Brain microvascular endothelial cell (primary cell): ENCODE measurements at regions not wholly inside any gene's neighbourhood (a gene's known extent, or its start where the extent isn't known, plus 50 kb on each side); places are given as distances from the start of the nearest gene placed in this dataset.
A peak's percentile ranks its signal among the peaks of the same experiment; 100 is the strongest.

Experiments
- DNase-seq: peaks from one replicate; pipeline ENCODE4 v3.0.0-alpha.2; 2020
- H3K27ac ChIP-seq: fragments of 250-450 bp; sonication (Bioruptor Pico); 2 replicates; pipeline ENCODE4 v1.5.1; 2020; ENCODE audit warnings: mild to moderate bottlenecking, moderate library complexity
- H3K27me3 ChIP-seq: fragments of 250-450 bp; sonication (Bioruptor Pico); replicated peaks from 2 replicates; pipeline ENCODE4 v1.5.1; 2020; ENCODE audit warnings: mild to moderate bottlenecking
- H3K36me3 ChIP-seq: fragments of 250-450 bp; sonication (Bioruptor Pico); replicated peaks from 2 replicates; pipeline ENCODE4 v1.5.1; 2020; ENCODE audit warnings: mild to moderate bottlenecking
- H3K4me3 ChIP-seq: 2 replicates; pipeline ENCODE4 v1.5.1; 2011; ENCODE audit warnings: low read depth, mild to moderate bottlenecking, control low read depth, low read length, moderate library complexity
- in situ Hi-C: cut with HindIII; loops from 2 replicates; pipeline ENCODE4 v1.10.0; 2017; ENCODE audit warnings: low sequenced_read_pairs, low pct_ligation_motif_present
- TF ChIP-seq, protein P1 (sequence below): IDR thresholded peaks from 2 replicates; pipeline ENCODE4 v1.5.1; 2011; ENCODE audit warnings: low read depth, mild to moderate bottlenecking, moderate library complexity, low read length, control low read depth, inconsistent platforms; ENCODE audit errors: missing control alignments

DNA sequence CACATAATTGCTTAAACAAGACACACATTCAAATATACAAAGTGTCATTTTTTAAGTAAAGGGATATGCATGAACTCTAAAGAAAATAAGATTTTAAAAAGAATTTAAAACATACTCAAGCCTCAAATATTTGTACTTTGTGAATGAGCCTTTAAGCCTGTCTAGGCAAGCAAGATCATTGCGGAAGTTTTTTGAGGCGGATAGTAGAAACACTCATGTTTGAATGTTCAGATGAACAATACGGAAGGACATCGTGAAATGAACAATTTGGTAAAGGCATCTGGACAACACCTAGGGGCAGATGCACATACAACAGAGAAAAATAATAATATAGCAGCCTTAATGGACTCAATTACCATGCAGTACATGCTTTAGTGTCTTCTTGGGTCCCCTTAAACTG, 928.9 kb downstream of the TFAP2A start:
- no peaks in the 10 kb centered on the region for H3K27me3 ChIP-seq
- in situ Hi-C loops = no loop called here
- H3K4me3 ChIP-seq = no peak overlapping the region
- no peaks in the 10 kb centered on the region for H3K36me3 ChIP-seq
- H3K27ac ChIP-seq = no peak overlapping the region
- TF ChIP-seq, protein P1, sequence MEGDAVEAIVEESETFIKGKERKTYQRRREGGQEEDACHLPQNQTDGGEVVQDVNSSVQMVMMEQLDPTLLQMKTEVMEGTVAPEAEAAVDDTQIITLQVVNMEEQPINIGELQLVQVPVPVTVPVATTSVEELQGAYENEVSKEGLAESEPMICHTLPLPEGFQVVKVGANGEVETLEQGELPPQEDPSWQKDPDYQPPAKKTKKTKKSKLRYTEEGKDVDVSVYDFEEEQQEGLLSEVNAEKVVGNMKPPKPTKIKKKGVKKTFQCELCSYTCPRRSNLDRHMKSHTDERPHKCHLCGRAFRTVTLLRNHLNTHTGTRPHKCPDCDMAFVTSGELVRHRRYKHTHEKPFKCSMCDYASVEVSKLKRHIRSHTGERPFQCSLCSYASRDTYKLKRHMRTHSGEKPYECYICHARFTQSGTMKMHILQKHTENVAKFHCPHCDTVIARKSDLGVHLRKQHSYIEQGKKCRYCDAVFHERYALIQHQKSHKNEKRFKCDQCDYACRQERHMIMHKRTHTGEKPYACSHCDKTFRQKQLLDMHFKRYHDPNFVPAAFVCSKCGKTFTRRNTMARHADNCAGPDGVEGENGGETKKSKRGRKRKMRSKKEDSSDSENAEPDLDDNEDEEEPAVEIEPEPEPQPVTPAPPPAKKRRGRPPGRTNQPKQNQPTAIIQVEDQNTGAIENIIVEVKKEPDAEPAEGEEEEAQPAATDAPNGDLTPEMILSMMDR = no peak
- DNase-seq = no peak

- TF ChIP-seq, protein P1 = no peak
- H3K27me3 ChIP-seq = no peaks in the 10 kb centered on the region
- DNase-seq = no peak
- in situ Hi-C loops = no loop called here
- H3K36me3 ChIP-seq = no peaks in the 10 kb centered on the region
- H3K4me3 ChIP-seq = no peak overlapping the region
- H3K27ac ChIP-seq = no peak overlapping the region
These were observed 930.2 kb downstream of the TFAP2A start for GRCh38 chr6:9484686-9485085.

DNA sequence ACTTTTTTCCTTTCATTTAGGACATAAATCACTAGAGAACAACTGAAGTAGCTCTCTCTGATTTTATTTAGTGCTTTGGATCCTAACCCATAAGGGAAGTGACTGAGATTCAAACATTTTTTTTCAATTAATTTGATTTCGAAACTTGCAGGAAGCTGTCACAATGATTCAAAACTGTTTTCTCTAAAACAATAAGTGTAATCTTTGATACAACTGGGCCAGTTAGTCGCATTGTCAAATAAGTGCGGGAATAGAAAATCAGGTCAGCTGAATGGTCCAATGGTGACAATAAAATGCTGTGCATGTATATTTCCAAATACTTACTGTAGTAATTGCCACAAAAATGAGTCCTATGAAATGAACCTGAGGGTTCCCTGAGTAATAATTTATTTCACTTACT, 930.8 kb downstream of the TFAP2A start:
- in situ Hi-C loops = no loop called here
- TF ChIP-seq, protein P1 = no peak
- Histone ChIP-seq H3K4me3 (no peak overlapping the region), H3K36me3 (no peaks in the 10 kb centered on the region), H3K27ac (no peak overlapping the region), H3K27me3 (no peaks in the 10 kb centered on the region)
- DNase-seq = no peak

DNA sequence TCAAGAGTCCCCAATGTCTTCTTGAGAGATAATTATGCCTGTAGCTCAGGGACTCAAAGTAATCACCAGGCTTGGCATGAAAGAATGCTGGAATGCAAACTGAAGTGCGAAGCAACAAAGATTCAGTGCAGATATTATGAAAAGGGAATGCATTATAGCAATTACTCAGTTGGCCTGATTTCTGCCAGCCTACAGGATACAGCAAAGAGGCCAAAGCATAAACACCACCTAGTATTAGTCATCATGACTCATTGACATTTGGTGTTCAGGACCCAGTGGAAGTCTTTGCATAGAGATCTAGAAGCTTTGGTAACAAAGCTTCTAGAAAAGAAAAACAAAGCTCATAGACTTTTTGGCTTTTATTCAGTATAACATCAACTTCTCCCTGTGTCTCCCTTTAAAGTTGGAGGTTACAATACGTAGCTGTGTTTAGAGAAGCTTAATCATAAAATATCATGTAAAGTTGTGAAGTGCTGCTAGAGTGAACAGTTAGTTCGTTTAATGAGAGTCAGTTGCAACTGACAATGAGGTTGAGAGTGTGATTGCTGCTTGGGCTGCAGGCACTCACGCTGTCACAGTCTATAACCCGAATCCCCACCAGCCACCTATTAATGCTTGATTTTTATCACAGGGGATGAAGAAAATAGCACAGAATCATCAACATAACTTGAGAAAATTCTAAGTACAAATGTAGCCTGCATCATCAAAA, 932.7 kb downstream of the TFAP2A start:
- peak; percentile 88 for DNase-seq
- Histone ChIP-seq H3K4me3 (no peak overlapping the region), H3K36me3 (no peaks in the 10 kb centered on the region), H3K27ac (peak overlapping the region; percentile 75), H3K27me3 (no peaks in the 10 kb centered on the region)
- in situ Hi-C loops = no loop called here
- TF ChIP-seq, protein P1 = no peak

DNA sequence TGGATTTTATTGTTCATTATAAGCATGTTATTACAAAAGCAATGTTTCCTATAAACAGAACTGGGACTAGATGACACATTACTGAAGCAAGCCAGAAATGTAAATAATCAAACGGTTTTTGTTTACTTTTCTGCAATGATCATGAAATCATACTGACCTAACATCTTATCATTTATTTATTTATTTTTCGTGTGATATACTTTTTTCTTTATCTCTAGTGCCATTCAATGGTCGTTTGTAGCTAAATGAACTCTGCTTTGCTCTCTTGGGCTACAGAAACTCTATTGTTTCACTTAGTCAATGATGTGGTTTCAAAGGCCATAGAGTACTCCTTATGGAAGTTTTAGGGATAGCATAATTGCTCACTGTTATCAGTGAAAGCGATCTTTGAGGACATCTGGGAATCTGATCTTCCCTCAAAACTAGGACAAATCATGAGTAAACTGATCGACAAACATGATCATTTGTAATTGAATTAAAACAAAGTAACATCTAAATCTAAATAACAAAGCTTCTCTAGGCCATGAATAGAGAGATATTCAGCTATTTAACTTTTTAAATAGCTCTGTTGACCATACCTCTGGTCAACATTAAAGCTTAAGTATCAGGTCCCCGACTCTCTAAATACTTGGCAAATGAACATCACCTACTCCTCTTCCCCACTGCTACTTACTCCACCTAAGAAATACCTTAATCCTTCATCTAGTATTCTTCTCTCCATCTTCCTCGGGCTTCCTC, 933.4 kb downstream of the TFAP2A start:
- peak overlapping the region; percentile 75 for H3K27ac ChIP-seq
- H3K27me3 ChIP-seq = no peaks in the 10 kb centered on the region
- no peak overlapping the region for H3K4me3 ChIP-seq
- in situ Hi-C loops = no loop called here
- TF ChIP-seq, protein P1 = no peak
- DNase-seq = peak; percentile 16
- H3K36me3 ChIP-seq = no peaks in the 10 kb centered on the region
